Bronchial epithelial cell (primary cell): ENCODE measurements at regions not wholly inside any gene's neighbourhood (a gene's known extent, or its start where the extent isn't known, plus 50 kb on each side); places are given as distances from the start of the nearest gene placed in this dataset.
A peak's percentile ranks its signal among the peaks of the same experiment; 100 is the strongest.

Source experiments
- DNase-seq: peaks from one replicate; pipeline ENCODE4 v3.0.0-alpha.2; 2010; ENCODE audit warnings: low read depth
- FAIRE-seq: peaks from 2 replicates; lab custom pipeline; 2011; peaks lifted over from hg19 to GRCh38; lab: Jason Lieb, UNC
- H3K27me3 ChIP-seq: 2 replicates; pipeline ENCODE4 v1.5.1; 2011; ENCODE audit warnings: low read length; ENCODE audit not compliant: control insufficient read depth, insufficient read depth
- H3K36me3 ChIP-seq: 2 replicates; pipeline ENCODE4 v1.5.1; 2011; ENCODE audit warnings: low read length; ENCODE audit not compliant: control insufficient read depth, insufficient read depth
- H3K4me3 ChIP-seq: 2 replicates; pipeline ENCODE4 v1.5.1; 2011; ENCODE audit warnings: mild to moderate bottlenecking, low read depth, low read length, control low read depth
- CTCF ChIP-seq: IDR thresholded peaks from 2 replicates; pipeline ENCODE4 v1.5.1; 2011; ENCODE audit warnings: mild to moderate bottlenecking, moderate library complexity, low read length, control low read depth, inconsistent platforms; ENCODE audit not compliant: insufficient read depth, severe bottlenecking

- no peaks in the 10 kb centered on the region for H3K36me3 ChIP-seq
- no peak overlapping the region for H3K4me3 ChIP-seq
- no peak for TF ChIP-seq CTCF
- DNase-seq (no peak), FAIRE-seq (no peak)
- H3K27me3 ChIP-seq, result no peaks in the 10 kb centered on the region
Measured at GRCh38 chr5:174573221-174573994, 151.0 kb upstream of the MSX2 start.

GRCh38 chr5:174575043-174575442, 149.3 kb upstream of the MSX2 start:
- no peak overlapping the region for H3K4me3 ChIP-seq
- no peaks in the 10 kb centered on the region for H3K36me3 ChIP-seq
- H3K27me3 ChIP-seq, result no peaks in the 10 kb centered on the region
- no peak for TF ChIP-seq CTCF
- no peak for DNase-seq
- no peak for FAIRE-seq

GRCh38 chr5:174576042-174576441, 148.3 kb upstream of the MSX2 start:
- no peaks in the 10 kb centered on the region for H3K27me3 ChIP-seq
- H3K36me3 ChIP-seq, result no peaks in the 10 kb centered on the region
- no peak for TF ChIP-seq CTCF
- FAIRE-seq, result no peak
- no peak overlapping the region for H3K4me3 ChIP-seq
- no peak for DNase-seq

GRCh38 chr5:174581479-174581878, 142.9 kb upstream of the MSX2 start:
- FAIRE-seq, result no peak
- Histone ChIP-seq H3K36me3 (no peaks in the 10 kb centered on the region), H3K4me3 (no peak overlapping the region), H3K27me3 (no peaks in the 10 kb centered on the region)
- TF ChIP-seq CTCF, result peak; percentile 45
- DNase-seq, result no peak

GRCh38 chr5:174581894-174582293, 142.5 kb upstream of the MSX2 start:
- DNase-seq (no peak), FAIRE-seq (no peak)
- Histone ChIP-seq H3K4me3 (no peak overlapping the region), H3K36me3 (no peaks in the 10 kb centered on the region), H3K27me3 (no peaks in the 10 kb centered on the region)
- no peak for TF ChIP-seq CTCF

- DNase-seq (no peak), FAIRE-seq (no peak)
- H3K36me3 ChIP-seq, result no peaks in the 10 kb centered on the region
- H3K27me3 ChIP-seq, result no peaks in the 10 kb centered on the region
- no peak for TF ChIP-seq CTCF
- no peak overlapping the region for H3K4me3 ChIP-seq
Measured at GRCh38 chr5:174583071-174583470, 141.3 kb upstream of the MSX2 start.
